GM18873 (cell line): ENCODE measurements at regions not wholly inside any gene's neighbourhood (a gene's known extent, or its start where the extent isn't known, plus 50 kb on each side); places are given as distances from the start of the nearest gene placed in this dataset.
"Not testable (repeated sequence)": the region's sequence is repeated elsewhere in the genome, so short reads cannot be mapped to it uniquely, and the experiment has no call there.

Experiments used
- ATAC-seq: cut with Tn5 transposase; IDR thresholded peaks from one replicate; pipeline ENCODE4 v1.9.1; 2021; ENCODE audit warnings: mild to moderate bottlenecking, moderate library complexity, moderate number of reproducible peaks; ENCODE audit not compliant: unreplicated experiment, low FRiP score

DNA sequence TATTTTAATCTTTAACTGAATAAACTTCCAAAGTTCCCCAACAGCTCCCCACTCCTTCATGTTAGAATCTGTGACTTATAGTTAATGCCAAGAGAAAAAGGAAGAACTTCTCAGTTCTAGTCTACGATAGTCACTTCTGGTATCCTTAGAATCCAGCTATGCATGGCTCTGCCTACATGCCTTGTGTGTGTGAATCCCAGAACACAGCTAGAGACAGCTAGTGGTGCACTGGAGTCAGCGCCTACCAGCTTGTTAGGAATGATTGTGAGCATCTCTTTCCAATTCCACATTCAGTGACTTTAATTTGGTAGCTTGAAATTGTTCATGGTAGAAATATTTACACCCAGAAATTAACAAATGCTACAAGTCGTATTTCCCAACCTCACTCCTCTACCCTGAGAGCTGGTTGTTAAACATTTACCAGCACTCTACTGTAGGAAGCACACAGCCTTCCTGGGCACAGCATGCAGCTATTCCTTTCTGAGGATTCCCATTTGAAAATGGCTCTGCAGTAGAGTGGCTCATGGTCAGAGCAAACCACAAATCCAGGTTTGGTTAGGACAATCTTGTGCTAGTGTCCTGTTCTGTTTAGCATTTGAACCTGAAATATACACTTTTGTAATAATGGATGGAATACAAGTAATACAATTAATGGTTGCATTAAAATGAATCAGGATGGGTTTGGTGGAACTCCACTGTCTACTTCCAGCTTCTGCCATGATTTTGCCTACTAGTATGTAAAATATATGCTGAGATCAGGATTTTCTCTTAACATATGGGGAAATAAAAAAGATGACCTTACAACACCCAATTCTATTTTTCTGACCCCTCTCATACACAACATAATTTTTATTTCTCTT, 371.0 kb upstream of the GBE1 start:
- no peak for ATAC-seq

DNA sequence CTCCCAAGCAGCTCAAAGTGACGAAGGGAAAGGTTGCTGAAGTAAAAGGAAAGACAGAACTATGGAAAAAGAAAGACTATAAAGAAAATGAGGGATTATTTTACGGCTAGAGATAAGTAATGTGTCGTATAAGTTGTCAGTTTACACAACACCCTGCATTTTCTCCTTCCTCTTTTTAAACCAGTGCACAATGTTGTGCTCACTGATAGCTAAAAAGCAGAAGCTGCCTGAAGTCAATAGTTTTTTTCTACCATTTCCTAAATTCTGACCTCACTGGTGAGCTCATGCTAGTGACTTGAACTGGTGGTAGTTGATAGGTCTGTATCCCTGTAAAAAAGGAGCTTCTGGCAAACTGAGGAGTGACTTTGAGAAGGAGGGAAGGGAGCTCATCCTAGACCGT, 368.6 kb upstream of the GBE1 start:
- ATAC-seq = no peak

DNA sequence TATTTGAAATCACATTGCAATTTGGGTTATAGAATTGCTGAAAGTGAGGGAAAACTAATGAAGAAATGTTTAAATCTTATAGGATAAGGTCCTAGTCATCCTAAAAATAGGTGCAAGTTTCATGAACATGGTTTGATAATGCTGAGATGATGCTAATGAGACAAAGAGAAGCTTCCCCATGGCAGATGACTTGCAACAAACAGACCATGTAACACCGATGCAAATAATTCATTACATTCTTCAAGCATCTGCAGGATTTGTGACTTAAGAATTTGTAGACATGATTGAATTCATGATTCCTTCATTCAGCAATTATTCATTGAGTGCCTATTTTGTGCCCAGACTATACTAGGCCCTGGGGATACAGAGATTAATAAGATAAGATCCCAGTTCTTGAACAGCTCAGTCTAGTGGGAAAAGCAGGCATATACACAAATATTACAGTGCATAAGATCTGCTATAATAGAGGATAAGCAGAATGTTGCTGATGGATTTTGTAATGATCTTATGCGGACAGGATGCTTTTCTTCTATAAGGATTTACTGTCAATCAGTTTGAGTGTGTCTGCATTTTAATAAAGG, 367.9 kb upstream of the GBE1 start:
- ATAC-seq = no peak

DNA sequence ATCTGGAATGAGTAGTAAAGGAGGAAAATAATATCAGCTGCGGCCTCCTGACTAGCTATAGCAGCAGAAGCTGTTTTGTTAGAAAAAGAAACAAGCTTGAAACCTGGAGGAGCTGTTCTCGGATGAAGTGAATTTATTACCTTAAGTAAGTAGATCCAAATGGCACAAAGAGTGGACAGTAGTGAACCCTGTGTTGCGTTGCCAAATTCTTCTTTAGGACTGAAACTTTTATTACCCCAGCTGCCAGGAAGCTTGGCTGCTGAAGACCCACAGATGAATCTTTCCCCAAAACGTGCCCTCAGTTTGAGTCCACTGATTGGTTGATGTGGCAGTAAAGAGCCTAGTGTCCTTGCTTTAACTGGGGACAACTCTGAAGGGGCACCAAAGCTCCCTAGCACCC, 366.8 kb upstream of the GBE1 start:
- no peak for ATAC-seq

DNA sequence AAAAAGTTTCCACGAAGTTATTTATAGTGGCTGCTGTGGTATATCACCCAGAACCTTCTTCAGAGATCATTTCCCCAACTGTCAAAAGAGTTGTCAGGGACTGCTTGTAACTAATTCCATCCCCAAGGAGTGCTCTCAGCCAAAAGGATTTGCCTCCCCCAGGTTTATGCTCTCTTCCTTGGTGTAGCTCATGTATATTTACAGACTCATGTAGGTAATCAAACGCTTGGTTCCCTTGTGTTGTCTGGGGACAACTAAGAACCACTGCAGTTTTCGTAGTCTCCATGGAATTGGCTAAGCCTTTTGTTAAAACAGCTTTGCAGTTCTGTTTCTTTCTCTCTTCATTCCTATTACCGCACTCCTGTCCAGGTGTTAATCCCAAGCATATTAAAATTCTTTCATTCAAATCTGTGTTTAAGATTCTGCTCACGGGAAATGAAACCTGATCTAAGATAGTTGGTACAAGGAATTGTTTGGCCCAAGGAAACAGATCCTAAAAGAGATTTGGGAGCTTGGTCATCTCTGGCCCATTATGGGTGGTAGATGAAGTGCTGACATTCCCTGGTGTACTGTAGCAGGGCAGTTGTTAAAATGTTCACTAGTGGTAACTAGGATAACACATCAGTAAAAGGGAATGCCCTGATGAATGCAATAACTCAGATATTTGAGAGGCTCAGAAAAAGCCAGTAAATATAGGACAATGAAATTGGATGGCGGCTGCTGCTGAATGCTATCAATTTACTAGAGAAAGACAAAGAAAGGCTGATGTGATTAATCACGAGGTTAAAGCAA, 361.3 kb upstream of the GBE1 start:
- ATAC-seq = no peak

DNA sequence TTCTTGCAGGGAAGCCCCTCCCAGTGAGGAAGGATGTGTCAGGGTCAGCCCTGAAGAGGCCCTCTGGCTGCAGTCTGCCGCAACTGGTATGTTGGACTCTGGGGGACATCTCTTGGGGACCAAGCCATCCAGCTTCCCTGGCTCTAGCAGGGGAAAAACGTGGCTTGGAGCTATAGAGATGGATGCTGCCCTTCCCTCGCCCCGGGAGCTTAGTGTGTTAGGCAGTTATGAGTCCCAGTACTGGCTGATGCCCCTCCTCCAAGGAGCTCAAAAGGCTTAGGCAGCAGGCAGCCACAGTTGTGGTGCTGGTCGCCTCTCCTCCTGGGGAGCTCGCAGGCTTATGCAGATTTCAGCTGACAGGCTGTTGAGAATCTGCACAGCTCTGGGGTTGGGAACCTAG, 353.1 kb upstream of the GBE1 start:
- ATAC-seq = no peak

DNA sequence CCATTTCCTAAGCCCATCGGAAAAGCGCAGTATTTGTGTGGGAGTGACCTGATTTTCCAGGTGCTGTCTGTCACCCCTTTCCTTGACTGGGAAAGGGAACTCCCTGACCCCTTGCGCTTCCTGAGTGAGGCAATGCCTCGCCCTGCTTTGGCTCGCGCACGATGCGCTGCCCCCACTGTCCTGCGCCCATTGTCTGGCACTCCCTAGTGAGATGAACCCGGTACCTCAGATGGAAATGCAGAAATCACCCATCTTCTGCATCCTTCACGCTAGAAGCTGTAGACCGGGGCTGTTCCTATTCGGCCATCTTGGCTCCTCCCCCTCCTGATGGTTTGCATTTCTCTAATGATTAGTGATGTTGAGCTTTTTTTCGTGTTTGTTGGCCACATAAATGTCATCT, 349.3 kb upstream of the GBE1 start:
- ATAC-seq = not testable (repeated sequence)

DNA sequence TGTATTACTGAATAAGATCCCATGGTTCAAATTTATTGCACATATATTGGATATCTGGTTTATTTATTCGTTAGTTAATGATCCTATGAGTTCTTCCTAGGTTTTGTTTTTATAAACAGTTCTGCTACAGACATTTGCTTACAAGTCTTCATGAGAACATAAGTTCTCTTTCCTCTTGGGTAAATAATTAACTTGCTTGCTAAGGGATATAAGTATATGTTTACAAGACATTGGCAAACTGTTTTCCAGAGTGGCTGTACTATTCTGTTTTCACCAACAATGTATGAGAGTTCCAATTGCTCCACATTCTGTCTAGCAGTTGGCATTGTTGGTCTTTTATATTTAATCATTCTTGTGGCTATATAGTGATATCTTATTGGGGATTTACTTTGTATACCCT, 341.8 kb upstream of the GBE1 start:
- no peak for ATAC-seq

DNA sequence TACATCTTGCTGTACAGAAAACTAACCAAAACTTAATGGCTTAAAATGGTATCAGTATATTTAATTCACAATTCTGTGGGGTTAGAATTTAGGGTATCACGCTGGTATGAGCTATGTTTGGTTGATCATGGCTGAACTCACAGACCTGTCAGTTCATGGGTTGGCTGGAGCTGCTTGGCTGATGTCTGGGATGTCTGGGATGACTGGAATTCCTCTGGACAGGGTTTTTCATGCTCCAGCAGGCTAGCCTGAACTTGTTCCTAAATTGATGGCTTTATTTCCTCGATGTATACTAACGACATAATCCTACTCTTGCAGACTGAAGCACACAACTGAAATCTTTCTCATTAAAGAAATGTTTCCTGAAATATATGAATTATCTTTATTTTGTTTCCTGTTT, 338.9 kb upstream of the GBE1 start:
- ATAC-seq = no peak

DNA sequence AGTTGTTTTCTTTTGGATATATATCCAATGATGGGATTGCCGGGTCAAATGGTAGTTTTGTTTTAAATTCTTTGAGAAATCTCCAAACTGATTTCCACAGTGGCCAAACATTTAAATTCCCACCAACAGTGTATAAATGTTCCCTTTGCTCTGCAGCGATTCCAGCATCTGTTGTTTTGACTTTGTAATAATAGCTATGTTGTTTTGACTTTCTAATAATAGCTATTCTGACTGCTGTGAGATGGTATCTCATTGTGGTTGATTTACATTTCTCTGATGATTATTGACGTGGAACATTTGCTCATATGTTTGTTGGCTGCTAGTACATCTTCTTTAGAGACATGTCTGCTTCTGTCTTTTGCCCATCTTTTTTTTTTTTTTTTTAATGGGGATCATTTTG, 332.2 kb upstream of the GBE1 start:
- ATAC-seq = no peak

DNA sequence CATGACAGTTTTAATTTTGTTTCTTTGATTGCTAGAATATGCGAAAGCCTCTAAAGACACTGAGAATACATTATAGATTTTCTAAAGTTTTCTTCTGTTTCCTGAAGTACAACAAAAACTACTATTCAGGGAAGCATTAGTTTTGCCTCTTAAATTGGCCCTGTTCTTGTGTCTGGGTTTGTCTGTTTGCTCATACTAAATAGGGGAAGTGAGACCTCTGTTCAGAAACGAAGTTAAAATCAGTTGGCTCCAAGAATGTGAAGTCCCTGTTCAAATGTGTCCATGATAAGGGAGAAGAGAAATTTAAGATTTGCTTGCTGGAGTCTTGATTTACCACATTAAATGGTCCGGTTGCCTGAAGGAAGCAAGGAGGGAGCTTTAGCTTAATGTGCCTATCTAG, 327.3 kb upstream of the GBE1 start:
- ATAC-seq = no peak

DNA sequence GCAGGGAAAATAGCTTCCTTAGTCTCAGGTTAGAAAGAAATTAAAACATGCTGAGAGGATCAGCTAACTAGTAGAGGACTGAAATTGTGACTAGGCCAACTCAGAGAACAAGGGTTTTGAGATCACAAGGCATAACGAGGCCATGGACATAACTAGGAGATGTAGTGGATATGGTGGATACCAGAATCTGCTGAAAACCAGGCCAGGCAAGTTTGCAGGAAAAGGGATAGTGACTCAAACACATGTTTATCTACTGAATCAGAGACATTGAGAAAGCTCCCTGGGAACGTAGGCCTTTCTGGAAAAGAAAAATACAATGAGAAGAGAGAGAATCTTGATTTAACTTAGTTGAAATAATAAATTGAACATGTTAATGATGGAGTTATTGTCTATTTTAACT, 326.5 kb upstream of the GBE1 start:
- ATAC-seq = no peak

DNA sequence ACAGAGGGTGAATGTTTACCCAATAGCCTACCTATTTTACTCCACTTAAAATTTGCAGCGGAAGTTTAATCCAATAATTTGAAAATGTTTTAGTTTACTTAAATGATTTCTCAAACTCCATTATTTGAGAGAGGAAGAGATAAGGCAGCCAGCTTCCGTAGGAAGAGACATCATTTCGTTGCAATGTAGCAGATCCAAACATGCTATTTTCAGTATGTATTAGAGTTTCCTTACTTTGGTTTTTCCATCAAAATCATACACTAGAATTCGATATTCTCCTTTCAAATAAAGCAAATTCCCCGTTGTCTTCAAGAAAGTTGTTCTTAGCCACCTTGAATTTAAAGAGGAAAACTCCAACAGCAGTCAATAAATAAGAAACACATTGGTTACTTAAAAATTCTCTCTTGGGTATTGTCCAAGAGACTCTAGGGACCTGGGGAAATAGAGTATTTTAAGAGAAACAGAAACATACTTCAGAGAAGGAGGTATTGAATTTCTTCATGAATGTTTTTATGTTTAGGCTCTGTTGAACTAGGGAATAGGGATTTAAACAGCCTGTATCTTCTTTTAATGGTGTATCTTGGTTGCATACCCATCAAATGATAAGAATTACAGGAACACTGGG, 324.5 kb upstream of the GBE1 start:
- ATAC-seq = no peak

DNA sequence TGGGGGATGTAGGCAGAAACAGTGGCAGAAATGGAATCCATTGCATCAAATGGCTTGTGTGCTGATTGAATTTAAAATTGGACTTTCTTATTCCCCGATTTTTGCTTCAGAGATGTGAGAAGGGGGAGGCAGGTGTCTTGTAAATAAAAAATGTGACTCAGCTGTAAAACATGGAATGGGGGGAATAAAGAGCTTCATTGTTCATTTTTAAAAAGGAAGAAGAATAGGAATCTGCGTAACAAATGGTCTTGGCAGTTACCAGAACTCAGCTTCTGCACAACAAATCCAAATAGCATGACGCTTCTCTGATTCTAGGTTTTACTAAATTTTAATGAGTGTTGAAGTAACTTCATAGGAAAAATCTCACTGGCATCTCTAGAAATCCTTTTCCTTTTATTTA, 323.9 kb upstream of the GBE1 start:
- ATAC-seq = no peak

DNA sequence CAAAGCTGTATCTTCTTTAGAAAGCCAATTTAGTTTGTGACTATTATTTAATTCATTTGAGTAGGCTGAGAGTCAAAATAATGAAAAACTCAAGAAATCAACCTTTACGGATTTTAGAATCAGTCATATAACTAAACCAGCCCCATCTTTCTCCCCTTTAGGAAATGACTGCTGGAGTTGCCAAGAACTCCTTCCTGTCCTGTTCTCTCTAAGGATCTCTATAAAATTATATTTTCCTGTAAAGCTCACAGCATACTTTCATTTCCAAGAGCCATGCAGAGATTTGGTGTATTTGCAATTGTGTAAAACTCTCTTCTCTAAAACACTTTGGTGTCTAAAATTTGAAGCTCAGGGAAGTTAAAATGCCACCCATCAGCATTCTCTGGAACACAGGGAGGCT, 323.4 kb upstream of the GBE1 start:
- no peak for ATAC-seq

DNA sequence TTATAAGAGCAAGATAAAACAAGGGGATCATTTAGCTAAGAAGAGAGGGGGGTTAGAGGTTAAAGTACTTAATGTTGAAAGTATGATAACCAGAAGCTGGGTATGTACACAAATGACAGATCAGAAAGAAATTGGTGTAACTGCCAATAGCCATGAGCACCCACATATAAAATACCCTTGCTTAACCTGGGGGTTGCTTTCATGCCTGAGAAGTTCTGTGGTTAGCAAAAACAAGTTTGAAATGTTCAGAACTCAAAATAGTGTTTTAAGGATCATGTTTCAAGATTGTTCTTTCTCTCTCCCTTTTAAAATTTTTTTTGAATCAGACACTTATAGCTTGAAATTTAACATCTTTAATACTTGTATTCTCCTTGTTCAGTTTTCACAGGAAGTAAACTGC, 321.4 kb upstream of the GBE1 start:
- no peak for ATAC-seq

DNA sequence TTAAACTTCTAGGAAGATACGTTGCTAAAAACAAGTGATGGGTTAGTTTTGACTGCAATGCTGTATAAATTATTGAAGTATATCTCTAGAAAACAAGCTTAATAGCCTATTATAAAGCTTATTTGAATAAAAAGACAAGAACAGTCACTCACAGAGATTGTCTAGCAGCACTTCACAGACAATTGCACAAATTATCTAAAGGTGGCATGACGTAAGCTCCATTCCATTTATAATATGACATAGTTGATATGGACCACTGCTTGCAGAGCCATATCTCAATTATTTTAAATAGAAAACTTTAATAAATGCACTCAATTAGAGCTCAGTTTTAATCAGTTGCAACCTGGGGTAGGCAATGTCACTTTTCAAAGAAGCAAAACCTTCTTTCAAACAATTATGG, 319.9 kb upstream of the GBE1 start:
- ATAC-seq = no peak

DNA sequence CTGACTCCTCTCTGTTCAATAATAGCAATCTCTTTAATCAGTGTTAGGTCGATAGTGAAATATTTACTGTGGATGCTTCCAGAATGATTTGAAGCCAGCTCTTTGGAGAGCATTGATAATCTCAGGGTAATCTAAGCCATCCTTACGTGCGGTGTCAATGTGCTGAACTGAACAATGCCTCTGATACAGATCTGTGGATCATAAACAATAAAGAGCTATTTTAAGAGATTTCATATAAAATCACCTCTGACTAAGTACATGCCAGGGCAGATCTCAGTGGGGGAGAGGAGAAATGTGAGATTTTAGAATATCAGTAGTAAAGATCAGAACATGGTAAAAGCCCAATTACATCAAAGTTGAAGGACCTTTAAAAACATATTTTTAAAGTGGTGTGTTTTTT, 319.3 kb upstream of the GBE1 start:
- no peak for ATAC-seq

DNA sequence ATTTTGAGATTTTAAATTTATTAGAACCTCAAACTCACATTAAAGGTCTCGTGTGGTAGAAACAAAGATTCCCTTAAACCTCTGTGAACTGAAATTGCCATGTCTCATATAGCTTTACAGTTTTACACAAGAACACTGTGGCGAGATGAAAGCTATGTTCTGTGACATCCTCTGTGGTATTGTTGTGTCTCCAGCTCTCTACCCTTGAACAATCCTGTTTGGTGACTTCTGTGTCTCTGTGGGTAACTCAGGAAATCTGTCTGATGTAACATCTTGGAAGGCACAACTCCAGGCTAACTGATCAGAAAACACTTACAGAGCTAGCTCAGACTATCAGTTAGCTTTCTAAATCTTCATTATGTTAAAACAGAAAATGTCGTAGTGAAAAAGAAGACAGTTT, 318.8 kb upstream of the GBE1 start:
- no peak for ATAC-seq

DNA sequence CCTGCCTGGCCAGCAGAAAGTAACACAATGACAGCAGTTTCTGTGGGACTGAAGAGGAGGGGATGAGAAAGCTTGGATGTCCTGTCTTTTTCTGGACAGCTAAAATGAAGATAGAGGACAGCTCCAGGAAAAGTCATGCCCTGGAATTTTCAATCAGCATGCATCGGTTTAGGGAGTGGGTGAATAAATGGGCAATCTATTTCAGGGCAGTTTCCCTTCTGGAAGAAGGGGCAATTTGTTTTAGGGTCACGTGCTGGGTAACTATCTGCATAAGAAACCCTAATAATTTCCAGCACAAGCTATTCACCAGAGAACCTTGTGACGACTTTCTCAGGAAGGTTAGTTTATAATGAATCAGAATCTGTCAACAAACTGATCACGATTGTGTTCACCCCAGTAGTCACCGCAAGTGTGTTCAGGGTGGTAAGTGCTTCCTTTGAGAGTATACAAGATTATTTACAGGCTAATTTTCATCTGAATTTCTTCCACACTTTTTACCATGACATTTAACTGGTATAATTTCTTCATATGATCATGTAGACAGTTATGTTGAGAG, 318.0 kb upstream of the GBE1 start:
- ATAC-seq = no peak

DNA sequence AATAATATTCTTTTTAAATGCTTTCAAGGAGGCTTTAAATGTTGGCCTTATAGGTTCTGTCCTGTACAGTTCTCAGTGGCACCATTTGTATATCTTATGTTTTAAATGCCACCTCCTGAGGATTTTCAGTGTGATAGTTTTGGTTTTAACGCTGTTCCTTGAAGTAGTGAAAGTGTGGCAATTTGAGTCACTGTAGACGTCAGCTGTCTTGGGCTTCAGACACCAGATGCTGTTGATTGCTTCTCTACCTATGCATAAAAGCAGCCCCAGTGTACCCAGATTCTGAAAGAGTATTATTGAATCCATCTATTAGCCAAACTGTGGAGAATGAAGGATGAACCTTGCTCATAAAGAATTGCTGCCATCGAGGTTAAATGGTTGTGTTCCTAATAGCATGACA, 316.8 kb upstream of the GBE1 start:
- no peak for ATAC-seq
